ENCODE measurements at regions not wholly inside any gene's neighbourhood (a gene's known extent, or its start where the extent isn't known, plus 50 kb on each side); places are given as distances from the start of the nearest gene placed in this dataset.

DNA sequence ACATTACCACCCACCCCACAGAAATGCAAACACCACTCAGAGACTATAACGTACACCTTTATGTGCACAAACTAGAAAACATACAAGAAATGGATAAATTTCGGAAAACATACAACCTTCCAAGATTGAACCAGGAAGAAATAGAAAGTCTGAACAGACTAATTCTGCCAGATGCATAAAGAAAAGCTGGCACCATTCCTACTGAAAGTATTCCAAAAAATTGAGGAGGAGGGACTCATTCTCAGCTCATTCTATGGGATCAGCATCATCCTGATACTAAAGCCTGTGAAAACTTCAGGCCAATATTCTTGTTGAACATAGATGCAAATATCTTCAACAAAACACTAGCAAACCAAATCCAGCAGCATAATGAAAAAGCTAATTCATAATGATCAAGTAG, 115.1 kb upstream of the CD180 start:
- H3K27ac ChIP-seq, result no peak overlapping the region
- DNase-seq, result no peak
- TF ChIP-seq CTCF (IDR thresholded peaks at IDR 0.05), result no peak
- no peak overlapping the region for H3K9ac ChIP-seq (ENCODE audit: low read depth in 2 of 2, low read length in 2 of 2)
- H3K36me3 ChIP-seq, result no peaks in the 10 kb centered on the region
- intact Hi-C loops (cut with DNase I), result no loop called here
- no peaks in the 10 kb centered on the region for H3K27me3 ChIP-seq
- no peaks in the 10 kb centered on the region for H3K9me3 ChIP-seq
- no peak overlapping the region for H3K4me3 ChIP-seq
- H3K4me1 ChIP-seq, result no peaks in the 10 kb centered on the region

DNA sequence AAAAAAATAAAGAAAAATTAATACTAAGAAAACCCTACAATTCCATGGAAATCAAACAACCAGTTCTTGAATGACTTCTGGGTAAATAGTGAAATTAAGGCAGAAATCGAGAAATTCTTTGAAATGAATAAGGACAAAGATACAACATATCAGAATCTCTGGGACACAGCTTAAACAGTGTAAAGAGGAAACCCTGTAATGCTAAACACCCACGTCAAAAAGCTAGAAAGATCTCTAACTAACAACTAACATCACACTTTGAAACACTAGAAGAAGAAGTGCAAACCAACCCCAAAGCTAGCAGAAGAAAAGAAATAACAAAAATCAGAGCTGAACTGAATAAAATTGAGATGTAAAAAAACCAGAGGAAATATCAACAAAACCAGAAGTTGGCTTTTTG, 114.6 kb upstream of the CD180 start:
- H3K27ac ChIP-seq, result no peak overlapping the region

GRCh38 chr5:67310740-67311139, 114.1 kb upstream of the CD180 start:
- no peak overlapping the region for H3K9ac ChIP-seq (ENCODE audit: low read depth in 2 of 2, low read length in 2 of 2)
- intact Hi-C loops (cut with DNase I), result no loop called here
- no peaks in the 10 kb centered on the region for H3K9me3 ChIP-seq
- H3K4me3 ChIP-seq, result no peak overlapping the region
- H3K27ac ChIP-seq, result no peak overlapping the region
- no peak for TF ChIP-seq CTCF (IDR thresholded peaks at IDR 0.05)
- H3K36me3 ChIP-seq, result no peaks in the 10 kb centered on the region
- H3K4me1 ChIP-seq, result no peaks in the 10 kb centered on the region
- no peaks in the 10 kb centered on the region for H3K27me3 ChIP-seq
- DNase-seq, result no peak

More for the DNA sequence above, 114.6 kb upstream of the CD180 start:
- Histone ChIP-seq H3K27me3 (no peaks in the 10 kb centered on the region), H3K9me3 (no peaks in the 10 kb centered on the region), H3K36me3 (no peaks in the 10 kb centered on the region), H3K4me3 (no peak overlapping the region), H3K9ac (ENCODE audit: low read depth in 2 of 2, low read length in 2 of 2) (no peak overlapping the region), H3K4me1 (no peaks in the 10 kb centered on the region)
- TF ChIP-seq CTCF (IDR thresholded peaks at IDR 0.05), result no peak
- intact Hi-C loops (cut with DNase I), result no loop called here
- DNase-seq, result no peak

DNA sequence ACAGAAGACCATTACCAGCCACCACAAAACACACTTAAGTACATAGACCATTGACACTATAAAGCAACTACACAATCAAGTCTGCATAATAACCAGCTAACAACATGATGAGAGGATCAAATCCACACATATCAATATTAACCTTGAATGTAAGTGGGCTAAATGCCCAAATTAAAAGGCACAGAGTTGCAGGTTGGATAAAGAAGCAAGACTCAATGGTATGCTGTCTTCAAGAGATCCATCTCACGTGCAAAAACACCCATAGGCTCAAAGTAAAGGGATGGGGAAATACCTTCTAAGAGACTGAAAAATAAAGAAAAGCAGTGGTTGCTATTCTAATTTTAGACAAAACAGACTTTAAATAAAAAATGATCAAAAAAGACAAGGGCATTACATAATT, 113.6 kb upstream of the CD180 start:
- Histone ChIP-seq H3K4me1 (no peaks in the 10 kb centered on the region), H3K27me3 (no peaks in the 10 kb centered on the region), H3K9ac (ENCODE audit: low read depth in 2 of 2, low read length in 2 of 2) (no peak overlapping the region), H3K36me3 (no peaks in the 10 kb centered on the region), H3K27ac (no peak overlapping the region), H3K9me3 (no peaks in the 10 kb centered on the region), H3K4me3 (no peak overlapping the region)
- TF ChIP-seq CTCF (IDR thresholded peaks at IDR 0.05), result no peak
- DNase-seq, result no peak
- intact Hi-C loops (cut with DNase I), result no loop called here

- intact Hi-C loops (cut with DNase I), result no loop called here
- no peaks in the 10 kb centered on the region for H3K36me3 ChIP-seq
- H3K4me3 ChIP-seq, result no peak overlapping the region
- no peak for TF ChIP-seq CTCF (IDR thresholded peaks at IDR 0.05)
- no peaks in the 10 kb centered on the region for H3K9me3 ChIP-seq
- H3K27me3 ChIP-seq, result no peaks in the 10 kb centered on the region
- no peak overlapping the region for H3K9ac ChIP-seq (ENCODE audit: low read depth in 2 of 2, low read length in 2 of 2)
- no peak overlapping the region for H3K27ac ChIP-seq
- H3K4me1 ChIP-seq, result no peaks in the 10 kb centered on the region
- no peak for DNase-seq
These were observed 112.5 kb upstream of the CD180 start for GRCh38 chr5:67308988-67309688.
